ENCODE measurements at regions not wholly inside any gene's neighbourhood (a gene's known extent, or its start where the extent isn't known, plus 50 kb on each side); places are given as distances from the start of the nearest gene placed in this dataset.

DNA sequence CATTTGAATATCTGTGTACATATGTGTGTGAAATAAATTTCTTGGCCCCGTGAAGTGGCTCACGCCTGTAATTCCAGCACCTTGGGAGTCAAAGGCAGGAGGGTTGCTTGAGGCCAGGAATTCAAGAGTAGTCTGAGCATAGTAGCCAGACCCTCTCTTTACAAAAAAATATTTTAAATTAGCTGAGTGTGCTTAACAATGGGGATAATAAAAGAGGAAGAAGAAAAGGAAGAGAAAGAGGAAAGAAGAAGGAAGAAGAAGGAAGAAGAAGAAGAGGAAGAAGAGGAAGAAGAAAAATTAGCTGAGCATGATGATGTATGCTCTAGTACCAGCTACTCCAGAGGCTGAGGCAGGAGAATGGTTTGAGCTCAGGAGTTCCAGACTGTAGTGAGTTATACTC lies 52.1 kb upstream of the XPO1 start:
- H3K36me3 ChIP-seq (ENCODE audit: control insufficient read depth in 2 of 4, insufficient read depth in 4 of 4, low read length in 3 of 4) = no peaks in the 10 kb centered on the region
- H3K4me3 ChIP-seq (ENCODE audit: extremely low read depth in 1 of 4, insufficient read depth in 2 of 4, low read depth in 3 of 4, low read length in 4 of 4) = no peak overlapping the region
- ChIA-PET CTCF (ENCODE audit: partially characterized antibody) (no interaction called here), POLR2A (ENCODE audit: partially characterized antibody) (no interaction called here)
- H2BK20ac ChIP-seq (ENCODE audit: low read length) = no peak overlapping the region
- H4K5ac ChIP-seq (ENCODE audit: insufficient read length, low read depth, low read length) = no peak overlapping the region
- DNase-seq (ENCODE audit: low read depth in 1 of 2, low spot score in 2 of 2) = no peak
- H2BK120ac ChIP-seq (replicated peaks; ENCODE audit: low read depth, low read length) = no peak overlapping the region
- 100% methylated on average over 2 of the region's 2 CpGs; no CpG with 5 or more reads in 1 of the 2 experiments for WGBS, 2 experiments (ENCODE audit: extremely low coverage in 1 of 2, insufficient coverage in 1 of 2, insufficient read length in 1 of 2, insufficient replicate concordance in 2 of 2, low coverage in 1 of 2, low lambda C conversion rate in 2 of 2, missing lambda C conversion rate in 1 of 2)
- no peak overlapping the region for H4K8ac ChIP-seq (ENCODE audit: extremely low read depth, insufficient read depth, low read length)
- H3K18ac ChIP-seq (ENCODE audit: extremely low read depth, low read length) = no peak overlapping the region
- H2BK15ac ChIP-seq (ENCODE audit: low read length) = no peak overlapping the region
- no peaks in the 10 kb centered on the region for H3K79me1 ChIP-seq (ENCODE audit: low read depth, low read length)
- no peak overlapping the region for H2BK5ac ChIP-seq (ENCODE audit: low read depth, low read length)
- H3K9me3 ChIP-seq (ENCODE audit: insufficient read depth in 2 of 2, low read depth in 1 of 2, low read length in 1 of 2) = no peaks in the 10 kb centered on the region
- H3K4me1 ChIP-seq (replicated peaks in 1 of 4; ENCODE audit: control insufficient read depth in 3 of 4, insufficient read depth in 4 of 4, low read length in 3 of 4) = no peaks in the 10 kb centered on the region
- no peaks in the 10 kb centered on the region for H3K27me3 ChIP-seq (replicated peaks in 1 of 4; ENCODE audit: control insufficient read depth in 3 of 4, extremely low read depth in 1 of 4, insufficient read depth in 3 of 4, low read length in 3 of 4)
- H2BK12ac ChIP-seq (ENCODE audit: low read depth, low read length) = no peak overlapping the region
- no peak overlapping the region for H3K27ac ChIP-seq (ENCODE audit: low read depth, low read length)
- no peaks in the 10 kb centered on the region for H3K23me2 ChIP-seq (ENCODE audit: low read depth, low read length)
- no peaks in the 10 kb centered on the region for H3K79me2 ChIP-seq (ENCODE audit: control insufficient read depth in 1 of 2, insufficient read depth in 2 of 2, low read length in 2 of 2)
- H3K14ac ChIP-seq (ENCODE audit: insufficient read length) = no peak overlapping the region
- FAIRE-seq = no peak
- H3K56ac ChIP-seq (replicated peaks; ENCODE audit: insufficient read length, low read depth, low read length) = no peak overlapping the region
- no peak overlapping the region for H3K23ac ChIP-seq (ENCODE audit: insufficient read length)
- no peak overlapping the region for H2AFZ ChIP-seq (ENCODE audit: low read length)
- no peaks in the 10 kb centered on the region for H4K20me1 ChIP-seq (replicated peaks in 1 of 2; ENCODE audit: control insufficient read depth in 1 of 2, insufficient read depth in 2 of 2, low read length in 2 of 2)
- no peak overlapping the region for H3K9ac ChIP-seq (replicated peaks in 1 of 4; ENCODE audit: extremely low read depth in 1 of 4, low read depth in 3 of 4, low read length in 3 of 4)
- H4K91ac ChIP-seq (replicated peaks; ENCODE audit: insufficient read length, low read length) = no peak overlapping the region
- no peak overlapping the region for H2AK5ac ChIP-seq (ENCODE audit: low read depth, low read length)
- no peak overlapping the region for H3K4me2 ChIP-seq (ENCODE audit: insufficient read depth in 1 of 2, low read depth in 2 of 2, low read length in 2 of 2)
- no peak overlapping the region for H3K4ac ChIP-seq (replicated peaks; ENCODE audit: insufficient read length, low read depth, low read length)
- TF ChIP-seq TEAD4 (IDR thresholded peaks at IDR 0.05; ENCODE audit: low read depth, low read length) (no peak), RAD21 (IDR thresholded peaks at IDR 0.05 in 1 of 2, conservative IDR thresholded peaks at IDR 0.05 in 1 of 2; ENCODE audit: low read depth in 2 of 2, low read length in 2 of 2) (no peak), SP4 (IDR thresholded peaks at IDR 0.05; ENCODE audit: low read length) (no peak), YY1 (IDR thresholded peaks at IDR 0.05; ENCODE audit: low read depth, low read length) (no peak), HDAC6 (IDR thresholded peaks at IDR 0.05; ENCODE audit: low read depth, low read length) (no peak), CBX5 (IDR thresholded peaks at IDR 0.05; ENCODE audit: low read depth, low read length) (no peak), POLR2AphosphoS5 (IDR thresholded peaks at IDR 0.05; ENCODE audit: low read depth, low read length) (no peak), EGR1 (IDR thresholded peaks at IDR 0.05; ENCODE audit: borderline replicate concordance, low read depth, low read length) (no peak), BCL11A (IDR thresholded peaks at IDR 0.05; ENCODE audit: low read depth in 2 of 2, low read length in 2 of 2) (no peak), RXRA (IDR thresholded peaks at IDR 0.05; ENCODE audit: insufficient read depth, low read depth, low read length) (no peak), CBX8 (IDR thresholded peaks at IDR 0.05; ENCODE audit: borderline replicate concordance, low read depth, low read length) (no peak), RBBP5 (IDR thresholded peaks at IDR 0.05; ENCODE audit: borderline replicate concordance, low read depth, low read length) (no peak)
- TF ChIP-seq, protein P1, sequence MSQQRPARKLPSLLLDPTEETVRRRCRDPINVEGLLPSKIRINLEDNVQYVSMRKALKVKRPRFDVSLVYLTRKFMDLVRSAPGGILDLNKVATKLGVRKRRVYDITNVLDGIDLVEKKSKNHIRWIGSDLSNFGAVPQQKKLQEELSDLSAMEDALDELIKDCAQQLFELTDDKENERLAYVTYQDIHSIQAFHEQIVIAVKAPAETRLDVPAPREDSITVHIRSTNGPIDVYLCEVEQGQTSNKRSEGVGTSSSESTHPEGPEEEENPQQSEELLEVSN (IDR thresholded peaks at IDR 0.05) = no peak

Data from H1 (cell line).